ENCODE measurements at regions not wholly inside any gene's neighbourhood (a gene's known extent, or its start where the extent isn't known, plus 50 kb on each side); places are given as distances from the start of the nearest gene placed in this dataset.
"Not testable (repeated sequence)": the region's sequence is repeated elsewhere in the genome, so short reads cannot be mapped to it uniquely, and the experiment has no call there.

- not testable (repeated sequence) for DNase-seq
Measured at GRCh38 chr15:84550503-84550902, 50.3 kb upstream of the ZSCAN2 start.
